Peyer's patch (tissue), 4 donors: ENCODE measurements at regions not wholly inside any gene's neighbourhood (a gene's known extent, or its start where the extent isn't known, plus 50 kb on each side); places are given as distances from the start of the nearest gene placed in this dataset.

Experiments used
- POLR2A ChIP-seq, 2 donors: fragments of 450-650 bp; IDR thresholded peaks; one replicate each; pipeline ENCODE4 v1.5.1; 2017; ENCODE audit warnings: antibody characterized with exemption in 2 of 2, mild to moderate bottlenecking in 2 of 2, moderate library complexity in 2 of 2
- TF ChIP-seq, protein P1 (sequence below), 6 experiments: fragments of 450-650 bp in 4 of 6; fragments of 200-600 bp in 2 of 6; sonication (generic) in 1 of 6; IDR thresholded peaks; one replicate each; pipeline ENCODE4 v1.5.1; 2017 to 2019; ENCODE audit warnings: antibody characterized with exemption in 6 of 6, mild to moderate bottlenecking in 3 of 6, moderate library complexity in 1 of 6

GRCh38 chr15:29433050-29433318 lies 163.4 kb upstream of the NSMCE3 start:
- TF ChIP-seq POLR2A (IDR thresholded peaks at IDR 0.05): no peak
- TF ChIP-seq, protein P1, sequence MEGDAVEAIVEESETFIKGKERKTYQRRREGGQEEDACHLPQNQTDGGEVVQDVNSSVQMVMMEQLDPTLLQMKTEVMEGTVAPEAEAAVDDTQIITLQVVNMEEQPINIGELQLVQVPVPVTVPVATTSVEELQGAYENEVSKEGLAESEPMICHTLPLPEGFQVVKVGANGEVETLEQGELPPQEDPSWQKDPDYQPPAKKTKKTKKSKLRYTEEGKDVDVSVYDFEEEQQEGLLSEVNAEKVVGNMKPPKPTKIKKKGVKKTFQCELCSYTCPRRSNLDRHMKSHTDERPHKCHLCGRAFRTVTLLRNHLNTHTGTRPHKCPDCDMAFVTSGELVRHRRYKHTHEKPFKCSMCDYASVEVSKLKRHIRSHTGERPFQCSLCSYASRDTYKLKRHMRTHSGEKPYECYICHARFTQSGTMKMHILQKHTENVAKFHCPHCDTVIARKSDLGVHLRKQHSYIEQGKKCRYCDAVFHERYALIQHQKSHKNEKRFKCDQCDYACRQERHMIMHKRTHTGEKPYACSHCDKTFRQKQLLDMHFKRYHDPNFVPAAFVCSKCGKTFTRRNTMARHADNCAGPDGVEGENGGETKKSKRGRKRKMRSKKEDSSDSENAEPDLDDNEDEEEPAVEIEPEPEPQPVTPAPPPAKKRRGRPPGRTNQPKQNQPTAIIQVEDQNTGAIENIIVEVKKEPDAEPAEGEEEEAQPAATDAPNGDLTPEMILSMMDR (IDR thresholded peaks at IDR 0.05): no peak
